OCI-LY1 (cell line): ENCODE measurements at regions not wholly inside any gene's neighbourhood (a gene's known extent, or its start where the extent isn't known, plus 50 kb on each side); places are given as distances from the start of the nearest gene placed in this dataset.

Source experiments
- EZH2 ChIP-seq: fragments of 200-600 bp; sonication (generic), shearing (Covaris generic); IDR thresholded peaks from 2 replicates; pipeline ENCODE4 v1.8.0; 2017; ENCODE audit warnings: borderline replicate concordance, mixed run types, mild to moderate bottlenecking, antibody characterized with exemption, low read length, moderate library complexity, mixed read lengths
- TF ChIP-seq, protein P1 (sequence below): fragments of 200-600 bp; sonication (generic), shearing (Covaris generic); IDR thresholded peaks from 2 replicates; pipeline ENCODE4 v1.5.1; 2017; ENCODE audit warnings: mild to moderate bottlenecking, antibody characterized with exemption, low read length, moderate library complexity, mixed read lengths

DNA sequence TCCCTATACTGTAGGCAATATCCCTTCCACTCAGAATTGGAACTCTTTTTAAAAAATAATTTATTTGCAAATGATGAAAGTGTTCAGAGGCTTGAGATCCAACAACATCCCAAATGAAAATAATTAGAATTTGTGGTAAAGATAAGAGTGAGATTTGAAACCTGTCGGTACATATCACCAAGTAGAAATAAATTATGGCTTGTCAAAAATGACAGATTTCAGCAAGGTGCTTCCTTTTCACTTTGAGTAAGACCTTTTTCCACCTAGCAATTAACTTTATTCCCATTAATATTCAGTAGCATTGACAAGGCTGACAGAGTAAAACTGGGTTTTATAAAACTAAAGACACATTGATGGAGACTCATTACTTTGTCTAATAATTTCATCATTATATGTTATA lies 107.7 kb upstream of the PRKD1 start:
- TF ChIP-seq, protein P1, sequence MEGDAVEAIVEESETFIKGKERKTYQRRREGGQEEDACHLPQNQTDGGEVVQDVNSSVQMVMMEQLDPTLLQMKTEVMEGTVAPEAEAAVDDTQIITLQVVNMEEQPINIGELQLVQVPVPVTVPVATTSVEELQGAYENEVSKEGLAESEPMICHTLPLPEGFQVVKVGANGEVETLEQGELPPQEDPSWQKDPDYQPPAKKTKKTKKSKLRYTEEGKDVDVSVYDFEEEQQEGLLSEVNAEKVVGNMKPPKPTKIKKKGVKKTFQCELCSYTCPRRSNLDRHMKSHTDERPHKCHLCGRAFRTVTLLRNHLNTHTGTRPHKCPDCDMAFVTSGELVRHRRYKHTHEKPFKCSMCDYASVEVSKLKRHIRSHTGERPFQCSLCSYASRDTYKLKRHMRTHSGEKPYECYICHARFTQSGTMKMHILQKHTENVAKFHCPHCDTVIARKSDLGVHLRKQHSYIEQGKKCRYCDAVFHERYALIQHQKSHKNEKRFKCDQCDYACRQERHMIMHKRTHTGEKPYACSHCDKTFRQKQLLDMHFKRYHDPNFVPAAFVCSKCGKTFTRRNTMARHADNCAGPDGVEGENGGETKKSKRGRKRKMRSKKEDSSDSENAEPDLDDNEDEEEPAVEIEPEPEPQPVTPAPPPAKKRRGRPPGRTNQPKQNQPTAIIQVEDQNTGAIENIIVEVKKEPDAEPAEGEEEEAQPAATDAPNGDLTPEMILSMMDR: no peak
- no peak for TF ChIP-seq EZH2
